ENCODE measurements at regions not wholly inside any gene's neighbourhood (a gene's known extent, or its start where the extent isn't known, plus 50 kb on each side); places are given as distances from the start of the nearest gene placed in this dataset.

DNA sequence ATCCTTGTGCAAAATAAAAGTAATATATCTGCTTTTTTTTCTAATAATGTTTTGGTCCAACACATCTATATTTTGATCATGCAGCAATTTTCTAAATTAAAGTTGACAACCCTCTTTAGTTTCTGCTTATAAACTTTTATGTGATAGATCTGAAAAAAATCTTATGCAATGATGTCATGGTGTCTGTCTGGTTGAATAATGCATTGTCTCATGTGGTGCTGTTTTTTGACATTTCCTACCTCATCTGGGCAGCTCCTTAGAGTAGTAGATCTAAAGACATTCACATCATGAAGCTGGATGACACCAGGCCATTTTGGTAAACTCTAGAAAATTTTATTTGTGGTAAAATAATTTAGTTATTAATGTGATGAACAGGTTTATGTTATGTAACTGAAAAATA lies 106.8 kb upstream of the FN1 start:
- TF ChIP-seq POLR2A (IDR thresholded peaks at IDR 0.05), result no peak
- TF ChIP-seq, protein P1, sequence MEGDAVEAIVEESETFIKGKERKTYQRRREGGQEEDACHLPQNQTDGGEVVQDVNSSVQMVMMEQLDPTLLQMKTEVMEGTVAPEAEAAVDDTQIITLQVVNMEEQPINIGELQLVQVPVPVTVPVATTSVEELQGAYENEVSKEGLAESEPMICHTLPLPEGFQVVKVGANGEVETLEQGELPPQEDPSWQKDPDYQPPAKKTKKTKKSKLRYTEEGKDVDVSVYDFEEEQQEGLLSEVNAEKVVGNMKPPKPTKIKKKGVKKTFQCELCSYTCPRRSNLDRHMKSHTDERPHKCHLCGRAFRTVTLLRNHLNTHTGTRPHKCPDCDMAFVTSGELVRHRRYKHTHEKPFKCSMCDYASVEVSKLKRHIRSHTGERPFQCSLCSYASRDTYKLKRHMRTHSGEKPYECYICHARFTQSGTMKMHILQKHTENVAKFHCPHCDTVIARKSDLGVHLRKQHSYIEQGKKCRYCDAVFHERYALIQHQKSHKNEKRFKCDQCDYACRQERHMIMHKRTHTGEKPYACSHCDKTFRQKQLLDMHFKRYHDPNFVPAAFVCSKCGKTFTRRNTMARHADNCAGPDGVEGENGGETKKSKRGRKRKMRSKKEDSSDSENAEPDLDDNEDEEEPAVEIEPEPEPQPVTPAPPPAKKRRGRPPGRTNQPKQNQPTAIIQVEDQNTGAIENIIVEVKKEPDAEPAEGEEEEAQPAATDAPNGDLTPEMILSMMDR (IDR thresholded peaks at IDR 0.05), result no peak

GRCh38 chr2:215540658-215541057 lies 104.8 kb upstream of the FN1 start:
- TF ChIP-seq, protein P1 (IDR thresholded peaks at IDR 0.05), result no peak
- TF ChIP-seq POLR2A (IDR thresholded peaks at IDR 0.05), result no peak
- intact Hi-C loops (cut with DNase I), result no loop called here
- H3K36me3 ChIP-seq (replicated peaks in 1 of 2; ENCODE audit: insufficient read depth in 1 of 2, low read depth in 2 of 2), result no peaks in the 10 kb centered on the region
- no peak overlapping the region for H3K27ac ChIP-seq
- H3K9me3 ChIP-seq, result no peaks in the 10 kb centered on the region
- DNase-seq (no peak), ATAC-seq (no peak)
- H3K27me3 ChIP-seq, result no peaks in the 10 kb centered on the region
- no peak overlapping the region for H3K4me3 ChIP-seq
- WGBS, 2 donors, result 31 to 32% methylated on average over 1 of the region's 1 CpG
- H3K4me1 ChIP-seq, result no peaks in the 10 kb centered on the region

More for the DNA sequence above, 106.8 kb upstream of the FN1 start:
- no peaks in the 10 kb centered on the region for H3K27me3 ChIP-seq
- intact Hi-C loops (cut with DNase I), result no loop called here
- no peaks in the 10 kb centered on the region for H3K9me3 ChIP-seq
- H3K36me3 ChIP-seq (replicated peaks in 1 of 2; ENCODE audit: insufficient read depth in 1 of 2, low read depth in 2 of 2), result no peaks in the 10 kb centered on the region
- no peak for ATAC-seq
- no peak overlapping the region for H3K27ac ChIP-seq
- no peak overlapping the region for H3K4me3 ChIP-seq
- no peak for DNase-seq
- H3K4me1 ChIP-seq, result no peaks in the 10 kb centered on the region

GRCh38 chr2:215537611-215538010 lies 101.7 kb upstream of the FN1 start:
- no peak overlapping the region for H3K27ac ChIP-seq
- intact Hi-C loops (cut with DNase I), result no loop called here
- H3K36me3 ChIP-seq (replicated peaks in 1 of 2; ENCODE audit: insufficient read depth in 1 of 2, low read depth in 2 of 2), result no peaks in the 10 kb centered on the region
- DNase-seq (no peak), ATAC-seq (no peak)
- H3K9me3 ChIP-seq, result no peaks in the 10 kb centered on the region
- no peaks in the 10 kb centered on the region for H3K4me1 ChIP-seq
- no peak overlapping the region for H3K4me3 ChIP-seq
- no peaks in the 10 kb centered on the region for H3K27me3 ChIP-seq
- WGBS, 2 donors, result 56 to 70% methylated on average over 2 of the region's 2 CpGs
- TF ChIP-seq, protein P1 (IDR thresholded peaks at IDR 0.05), result no peak
- TF ChIP-seq POLR2A (IDR thresholded peaks at IDR 0.05), result no peak

GRCh38 chr2:215536510-215536909 lies 100.6 kb upstream of the FN1 start:
- TF ChIP-seq, protein P1 (IDR thresholded peaks at IDR 0.05), result no peak
- no peak for TF ChIP-seq POLR2A (IDR thresholded peaks at IDR 0.05)
- Histone ChIP-seq H3K27me3 (no peaks in the 10 kb centered on the region), H3K4me1 (no peaks in the 10 kb centered on the region), H3K4me3 (no peak overlapping the region), H3K27ac (no peak overlapping the region), H3K36me3 (replicated peaks in 1 of 2; ENCODE audit: insufficient read depth in 1 of 2, low read depth in 2 of 2) (no peaks in the 10 kb centered on the region), H3K9me3 (no peaks in the 10 kb centered on the region)
- DNase-seq (no peak), ATAC-seq (no peak)
- intact Hi-C loops (cut with DNase I), result no loop called here
- WGBS, 2 donors, result 43 to 60% methylated on average over 5 of the region's 5 CpGs

GRCh38 chr2:215535741-215536140 lies 99.9 kb upstream of the FN1 start:
- no peak overlapping the region for H3K4me3 ChIP-seq
- 5% methylated on average over 1 of the region's 1 CpG for WGBS, 2 donors
- DNase-seq, result no peak
- TF ChIP-seq, protein P1 (IDR thresholded peaks at IDR 0.05), result no peak
- TF ChIP-seq POLR2A (IDR thresholded peaks at IDR 0.05), result no peak
- no peak overlapping the region for H3K27ac ChIP-seq
- intact Hi-C loops (cut with DNase I), result no loop called here
- no peaks in the 10 kb centered on the region for H3K36me3 ChIP-seq (replicated peaks in 1 of 2; ENCODE audit: insufficient read depth in 1 of 2, low read depth in 2 of 2)
- ATAC-seq, result no peak
- no peaks in the 10 kb centered on the region for H3K4me1 ChIP-seq
- H3K9me3 ChIP-seq, result no peaks in the 10 kb centered on the region
- H3K27me3 ChIP-seq, result no peaks in the 10 kb centered on the region

All from body of pancreas (tissue), 4 donors.